GM12865 (cell line): ENCODE measurements at regions not wholly inside any gene's neighbourhood (a gene's known extent, or its start where the extent isn't known, plus 50 kb on each side); places are given as distances from the start of the nearest gene placed in this dataset.

ENCODE experiments used
- DNase-seq: peaks from one replicate; pipeline ENCODE4 v3.0.0; 2010; ENCODE audit warnings: low read depth
- H3K4me3 ChIP-seq: 2 replicates; pipeline ENCODE4 v1.5.1; 2011; ENCODE audit warnings: mild to moderate bottlenecking, low read depth, low read length, control low read depth
- CTCF ChIP-seq: IDR thresholded peaks from 2 replicates; pipeline ENCODE4 v1.5.1; 2011; ENCODE audit warnings: low read length, control low read depth, low read depth, inconsistent platforms; ENCODE audit not compliant: insufficient read depth; ENCODE audit errors: missing control alignments

GRCh38 chr11:113634940-113635575, 71.0 kb downstream of the TMPRSS5 start:
- no peak overlapping the region for H3K4me3 ChIP-seq
- no peak for DNase-seq
- no peak for TF ChIP-seq CTCF

- no peak for DNase-seq
- no peak overlapping the region for H3K4me3 ChIP-seq
- TF ChIP-seq CTCF: no peak
Observed at GRCh38 chr11:113632981-113633380, 73.1 kb downstream of the TMPRSS5 start.

- DNase-seq: no peak
- TF ChIP-seq CTCF: no peak
- no peak overlapping the region for H3K4me3 ChIP-seq
Observed at GRCh38 chr11:113629562-113629961, 76.5 kb downstream of the TMPRSS5 start.

- DNase-seq: no peak
- TF ChIP-seq CTCF: no peak
Observed at GRCh38 chr11:113628912-113629311, 77.2 kb downstream of the TMPRSS5 start.

GRCh38 chr11:113627946-113628345, 78.2 kb downstream of the TMPRSS5 start:
- no peak overlapping the region for H3K4me3 ChIP-seq
- no peak for TF ChIP-seq CTCF
- DNase-seq: no peak

More at GRCh38 chr11:113628912-113629311, 77.2 kb downstream of the TMPRSS5 start:
- no peak overlapping the region for H3K4me3 ChIP-seq

GRCh38 chr11:113627297-113627696, 78.8 kb downstream of the TMPRSS5 start:
- no peak overlapping the region for H3K4me3 ChIP-seq
- TF ChIP-seq CTCF: no peak
- no peak for DNase-seq

GRCh38 chr11:113626736-113627135, 79.4 kb downstream of the TMPRSS5 start:
- no peak overlapping the region for H3K4me3 ChIP-seq
- no peak for DNase-seq
- no peak for TF ChIP-seq CTCF
